C4-2B (cell line): ENCODE measurements at regions not wholly inside any gene's neighbourhood (a gene's known extent, or its start where the extent isn't known, plus 50 kb on each side); places are given as distances from the start of the nearest gene placed in this dataset.

Source experiments
- H3K27ac ChIP-seq: fragments of 450-650 bp; 2 replicates; pipeline ENCODE4 v1.5.1; 2017
- CTCF ChIP-seq: fragments of 450-650 bp; conservative IDR thresholded peaks from 2 replicates; pipeline ENCODE4 v1.5.1; 2017; ENCODE audit warnings: mild to moderate bottlenecking
- ZFX ChIP-seq: fragments of 450-650 bp; IDR thresholded peaks from 2 replicates; pipeline ENCODE4 v1.6.1; 2017

GRCh38 chr3:1792466-1792865 lies 306.2 kb upstream of the CNTN4 start:
- H3K27ac ChIP-seq = no peak overlapping the region
- TF ChIP-seq CTCF = no peak
- TF ChIP-seq ZFX = no peak

- H3K27ac ChIP-seq = no peak overlapping the region
- TF ChIP-seq CTCF (no peak), ZFX (no peak)
Measured at GRCh38 chr3:1798711-1799405, 299.8 kb upstream of the CNTN4 start.

GRCh38 chr3:1805331-1805730 lies 293.3 kb upstream of the CNTN4 start:
- no peak for TF ChIP-seq CTCF
- TF ChIP-seq ZFX = no peak
- no peak overlapping the region for H3K27ac ChIP-seq

GRCh38 chr3:1808590-1808989 lies 290.1 kb upstream of the CNTN4 start:
- no peak overlapping the region for H3K27ac ChIP-seq
- TF ChIP-seq ZFX (no peak), CTCF (no peak)

GRCh38 chr3:1823867-1824266 lies 274.8 kb upstream of the CNTN4 start:
- H3K27ac ChIP-seq = no peak overlapping the region
- TF ChIP-seq CTCF (no peak), ZFX (no peak)

GRCh38 chr3:1824359-1824758 lies 274.3 kb upstream of the CNTN4 start:
- no peak overlapping the region for H3K27ac ChIP-seq
- TF ChIP-seq CTCF = no peak
- no peak for TF ChIP-seq ZFX

- TF ChIP-seq CTCF (no peak), ZFX (no peak)
- H3K27ac ChIP-seq = no peak overlapping the region
Measured at GRCh38 chr3:1828519-1828918, 270.1 kb upstream of the CNTN4 start.
